Muscle layer of duodenum (tissue), 2 donors: ENCODE measurements at regions not wholly inside any gene's neighbourhood (a gene's known extent, or its start where the extent isn't known, plus 50 kb on each side); places are given as distances from the start of the nearest gene placed in this dataset.

Source experiments
- H3K27ac ChIP-seq: one replicate; pipeline ENCODE4 v1.7.0; 2013; ENCODE audit warnings: mild to moderate bottlenecking, low read length
- H3K27me3 ChIP-seq: one replicate; pipeline ENCODE4 v1.7.0; 2013; ENCODE audit warnings: low read depth, mild to moderate bottlenecking, control low read depth, low read length
- H3K36me3 ChIP-seq, 2 donors: one replicate each; pipeline ENCODE4 v1.7.0; 2013; ENCODE audit warnings: low read length in 2 of 2, control low read depth in 1 of 2, mild to moderate bottlenecking in 1 of 2; ENCODE audit not compliant: insufficient read depth in 2 of 2, control insufficient read depth in 1 of 2
- H3K4me1 ChIP-seq, 2 donors: one replicate each; pipeline ENCODE4 v1.7.0; 2013; ENCODE audit warnings: low read length in 2 of 2, mild to moderate bottlenecking in 2 of 2, control low read depth in 1 of 2, moderate library complexity in 1 of 2; ENCODE audit not compliant: insufficient read depth in 2 of 2, control insufficient read depth in 1 of 2
- H3K4me3 ChIP-seq, 2 donors: one replicate each; pipeline ENCODE4 v1.7.0; 2013; ENCODE audit warnings: low read length in 2 of 2, low read depth in 1 of 2, mild to moderate bottlenecking in 1 of 2
- H3K9me3 ChIP-seq, 2 donors: one replicate each; pipeline ENCODE4 v1.7.0; 2013; ENCODE audit warnings: low read length in 2 of 2, control low read depth in 1 of 2, mild to moderate bottlenecking in 1 of 2; ENCODE audit not compliant: control insufficient read depth in 1 of 2
- donor health status: healthy.

GRCh38 chr2:129092956-129093355 lies 774.3 kb upstream of the HS6ST1 start:
- Histone ChIP-seq H3K4me1 (no peaks in the 10 kb centered on the region), H3K9me3 (no peaks in the 10 kb centered on the region), H3K27ac (no peak overlapping the region), H3K27me3 (no peaks in the 10 kb centered on the region), H3K4me3 (no peak overlapping the region), H3K36me3 (no peaks in the 10 kb centered on the region)

GRCh38 chr2:129101186-129101585 lies 782.5 kb upstream of the HS6ST1 start:
- no peak overlapping the region for H3K27ac ChIP-seq
- no peaks in the 10 kb centered on the region for H3K36me3 ChIP-seq
- no peaks in the 10 kb centered on the region for H3K9me3 ChIP-seq
- no peak overlapping the region for H3K4me3 ChIP-seq
- H3K27me3 ChIP-seq = no peaks in the 10 kb centered on the region
- H3K4me1 ChIP-seq = no peaks in the 10 kb centered on the region

- Histone ChIP-seq H3K36me3 (no peaks in the 10 kb centered on the region), H3K9me3 (no peaks in the 10 kb centered on the region), H3K4me3 (no peak overlapping the region)
These were observed 785.5 kb upstream of the HS6ST1 start for GRCh38 chr2:129103936-129104878.

GRCh38 chr2:129112181-129112580 lies 793.5 kb upstream of the HS6ST1 start:
- Histone ChIP-seq H3K27ac (no peak overlapping the region), H3K4me3 (no peak overlapping the region), H3K9me3 (no peaks in the 10 kb centered on the region), H3K27me3 (no peaks in the 10 kb centered on the region), H3K4me1 (no peaks in the 10 kb centered on the region), H3K36me3 (no peaks in the 10 kb centered on the region)

More at GRCh38 chr2:129103936-129104878, 785.5 kb upstream of the HS6ST1 start:
- H3K27me3 ChIP-seq = no peaks in the 10 kb centered on the region
- H3K27ac ChIP-seq = no peak overlapping the region
- H3K4me1 ChIP-seq = no peaks in the 10 kb centered on the region

DNA sequence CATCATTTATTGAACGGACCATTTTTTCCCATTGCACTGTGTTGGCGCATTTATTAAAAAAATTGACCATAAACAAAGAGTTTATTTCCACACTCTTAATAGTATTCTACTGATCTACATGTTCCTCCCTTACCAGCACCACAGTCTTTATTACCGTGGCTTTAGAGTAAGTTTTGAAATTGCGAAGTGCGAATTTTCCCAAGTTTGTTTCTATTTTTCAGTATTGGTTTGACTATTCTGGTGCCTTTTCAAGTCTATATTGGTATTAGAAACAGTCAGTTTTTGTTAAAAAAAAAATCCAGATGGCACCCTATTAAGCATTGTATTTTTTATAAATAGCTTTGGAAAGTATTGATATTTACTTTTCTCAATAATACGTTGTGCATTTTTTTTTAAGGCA lies 795.1 kb upstream of the HS6ST1 start:
- no peaks in the 10 kb centered on the region for H3K36me3 ChIP-seq
- no peaks in the 10 kb centered on the region for H3K4me1 ChIP-seq
- no peaks in the 10 kb centered on the region for H3K9me3 ChIP-seq

DNA sequence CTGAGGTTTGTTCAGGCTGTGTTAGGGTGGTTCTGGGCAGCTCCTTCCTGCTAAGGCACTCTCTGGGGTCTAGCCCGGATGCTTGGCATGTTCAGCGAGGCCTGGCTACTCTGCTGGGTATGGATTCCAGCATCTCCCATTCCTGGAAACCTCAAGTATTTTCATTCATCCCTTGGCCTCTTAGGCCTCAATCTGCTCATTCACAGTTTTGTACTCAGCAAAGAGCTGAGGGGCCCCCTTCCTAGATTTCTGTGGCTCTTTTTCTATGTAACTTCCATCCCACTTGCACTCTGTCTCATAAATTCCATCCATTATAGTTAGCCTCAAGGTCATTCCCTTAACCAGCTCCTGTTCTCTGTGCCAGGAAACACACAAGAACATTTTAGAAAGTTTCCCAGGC lies 798.8 kb upstream of the HS6ST1 start:
- Histone ChIP-seq H3K27me3 (no peaks in the 10 kb centered on the region), H3K36me3 (no peaks in the 10 kb centered on the region), H3K9me3 (no peaks in the 10 kb centered on the region), H3K4me3 (no peak overlapping the region), H3K4me1 (no peaks in the 10 kb centered on the region), H3K27ac (no peak overlapping the region)

More for the DNA sequence above, 795.1 kb upstream of the HS6ST1 start:
- Histone ChIP-seq H3K27ac (no peak overlapping the region), H3K27me3 (no peaks in the 10 kb centered on the region), H3K4me3 (no peak overlapping the region)

DNA sequence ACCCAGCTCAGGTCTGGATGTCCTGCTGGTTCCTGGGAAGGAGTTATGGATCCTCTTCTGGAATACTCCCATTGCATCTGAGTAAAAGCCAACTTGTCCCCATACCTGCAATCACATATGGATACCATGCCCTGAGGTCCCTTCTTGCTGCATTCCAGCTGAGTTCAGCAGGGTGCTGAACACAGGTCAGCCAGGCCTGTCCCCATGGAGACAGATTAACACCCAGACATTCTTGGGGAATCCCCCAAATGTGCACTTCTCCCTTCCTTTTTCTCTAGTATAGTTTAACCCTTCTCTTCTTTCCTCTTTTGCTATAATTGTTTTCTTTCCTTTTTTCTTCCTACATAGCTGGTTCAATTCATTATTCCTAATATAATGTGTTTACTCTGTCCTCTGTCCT lies 799.6 kb upstream of the HS6ST1 start:
- H3K27ac ChIP-seq = no peak overlapping the region
- H3K9me3 ChIP-seq = no peaks in the 10 kb centered on the region

GRCh38 chr2:129129087-129129486 lies 810.4 kb upstream of the HS6ST1 start:
- H3K27me3 ChIP-seq = no peaks in the 10 kb centered on the region
- no peaks in the 10 kb centered on the region for H3K36me3 ChIP-seq
- H3K9me3 ChIP-seq = no peaks in the 10 kb centered on the region
- H3K4me1 ChIP-seq = no peaks in the 10 kb centered on the region
- no peak overlapping the region for H3K4me3 ChIP-seq
- H3K27ac ChIP-seq = no peak overlapping the region

More for the DNA sequence above, 799.6 kb upstream of the HS6ST1 start:
- Histone ChIP-seq H3K36me3 (no peaks in the 10 kb centered on the region), H3K4me1 (no peaks in the 10 kb centered on the region), H3K27me3 (no peaks in the 10 kb centered on the region), H3K4me3 (no peak overlapping the region)

DNA sequence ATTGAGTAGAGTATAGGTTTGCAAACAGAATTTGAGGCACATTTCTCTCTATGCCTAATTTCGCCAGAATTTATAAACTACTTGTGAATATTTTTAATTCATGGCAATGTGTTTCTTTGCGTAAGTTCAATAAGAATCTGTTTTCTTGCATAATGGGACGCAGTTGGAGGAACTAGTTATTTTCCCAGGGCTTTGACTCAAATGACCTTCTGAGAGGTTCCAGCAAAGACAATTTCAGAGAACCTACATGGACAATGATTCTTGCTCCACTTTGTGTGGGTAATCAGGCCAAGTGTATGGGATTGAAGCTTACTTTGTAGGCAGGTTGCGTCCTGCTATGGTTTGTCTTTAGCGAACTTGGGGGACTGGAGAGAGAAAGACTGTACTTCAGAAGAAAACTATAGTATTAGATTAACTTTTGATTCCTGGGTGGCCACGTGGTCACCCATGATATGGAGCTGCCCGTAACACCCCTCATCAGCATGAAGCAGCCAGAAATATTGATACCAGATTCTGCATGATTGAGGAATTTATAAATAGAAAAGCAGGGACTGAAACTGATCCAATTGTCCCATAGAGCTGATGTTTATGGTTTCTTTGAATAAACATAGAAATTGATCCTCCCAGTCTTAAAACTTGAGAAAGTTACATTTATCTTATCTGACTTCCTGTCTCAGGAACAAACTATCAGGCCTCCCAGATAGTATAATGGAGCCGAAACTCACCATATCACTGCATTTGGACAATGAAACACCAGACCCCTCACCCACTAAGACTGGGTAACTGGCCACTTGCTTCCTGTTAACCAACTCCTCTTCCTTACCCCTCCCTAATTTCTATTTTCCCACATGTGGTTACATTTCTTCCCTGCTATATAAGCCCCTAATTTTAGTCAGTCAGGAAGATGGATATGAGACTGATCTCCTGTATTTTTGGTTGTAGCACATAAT lies 815.3 kb upstream of the HS6ST1 start:
- Histone ChIP-seq H3K36me3 (no peaks in the 10 kb centered on the region), H3K27me3 (no peaks in the 10 kb centered on the region), H3K4me3 (no peak overlapping the region), H3K9me3 (peaks cover 0 to under 1% of the 10 kb centered on the region in 2 donors), H3K4me1 (no peaks in the 10 kb centered on the region), H3K27ac (no peak overlapping the region)

GRCh38 chr2:129135017-129135416 lies 816.3 kb upstream of the HS6ST1 start:
- no peak overlapping the region for H3K27ac ChIP-seq
- no peaks in the 10 kb centered on the region for H3K4me1 ChIP-seq
- H3K36me3 ChIP-seq = no peaks in the 10 kb centered on the region
- no peak overlapping the region for H3K4me3 ChIP-seq
- H3K27me3 ChIP-seq = no peaks in the 10 kb centered on the region
- H3K9me3 ChIP-seq = peaks cover 0 to 2% of the 10 kb centered on the region in 2 donors

DNA sequence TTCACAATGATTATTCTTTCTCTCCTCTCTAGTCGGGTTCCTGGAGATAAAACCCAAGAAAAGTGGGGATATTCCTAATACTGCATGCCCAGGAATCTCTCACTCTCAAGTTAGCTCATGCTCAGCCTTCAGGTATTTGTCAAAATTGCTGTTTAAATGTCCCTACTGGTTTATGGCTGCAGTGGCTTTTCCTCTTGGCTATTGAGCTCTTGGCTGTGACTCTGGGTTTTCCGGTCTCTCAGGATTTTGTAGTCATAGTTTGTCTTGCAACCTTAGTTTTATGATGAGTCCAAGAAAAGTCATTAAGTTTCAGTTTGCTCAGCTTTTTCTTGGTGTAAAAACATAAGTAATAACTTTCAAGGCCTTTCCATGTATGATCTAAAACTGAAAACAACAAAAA lies 820.7 kb upstream of the HS6ST1 start:
- H3K9me3 ChIP-seq = peaks cover 0 to 2% of the 10 kb centered on the region in 2 donors
- no peaks in the 10 kb centered on the region for H3K36me3 ChIP-seq
- H3K27me3 ChIP-seq = no peaks in the 10 kb centered on the region
- no peak overlapping the region for H3K4me3 ChIP-seq
- H3K27ac ChIP-seq = no peak overlapping the region
- H3K4me1 ChIP-seq = no peaks in the 10 kb centered on the region
